Activated effector memory CD4-positive, alpha-beta T cell treated with Interleukin-2 at 50 U/mL for 16 hours (primary cell): ENCODE measurements at regions not wholly inside any gene's neighbourhood (a gene's known extent, or its start where the extent isn't known, plus 50 kb on each side); places are given as distances from the start of the nearest gene placed in this dataset.

Experiments
- DNase-seq: peaks from one replicate; pipeline ENCODE4 v3.0.0-alpha.2; 2020

GRCh38 chr13:99125326-99125915 lies 75.2 kb upstream of the UBAC2 start:
- no peak for DNase-seq

- DNase-seq, result no peak
These were observed 73.8 kb upstream of the UBAC2 start for GRCh38 chr13:99126821-99127220.

- no peak for DNase-seq
These were observed 71.6 kb upstream of the UBAC2 start for GRCh38 chr13:99129050-99129449.

GRCh38 chr13:99129951-99130350 lies 70.7 kb upstream of the UBAC2 start:
- no peak for DNase-seq

GRCh38 chr13:99131410-99131809 lies 69.2 kb upstream of the UBAC2 start:
- no peak for DNase-seq

GRCh38 chr13:99132295-99132835 lies 68.3 kb upstream of the UBAC2 start:
- DNase-seq, result no peak

GRCh38 chr13:99133230-99133629 lies 67.4 kb upstream of the UBAC2 start:
- no peak for DNase-seq

GRCh38 chr13:99133848-99134247 lies 66.8 kb upstream of the UBAC2 start:
- no peak for DNase-seq

GRCh38 chr13:99135591-99135990 lies 65.1 kb upstream of the UBAC2 start:
- DNase-seq, result no peak

GRCh38 chr13:99136427-99136954 lies 64.2 kb upstream of the UBAC2 start:
- no peak for DNase-seq

- DNase-seq, result no peak
These were observed 59.8 kb upstream of the UBAC2 start for GRCh38 chr13:99140831-99141230.

- DNase-seq, result no peak
These were observed 56.8 kb upstream of the UBAC2 start for GRCh38 chr13:99143904-99144303.

GRCh38 chr13:99144306-99144705 lies 56.3 kb upstream of the UBAC2 start:
- no peak for DNase-seq

GRCh38 chr13:99145461-99145860 lies 55.2 kb upstream of the UBAC2 start:
- DNase-seq, result no peak

- no peak for DNase-seq
These were observed 49.9 kb upstream of the UBAC2 start for GRCh38 chr13:99150575-99151361.
